HUDEP-2 (cell line): ENCODE measurements at regions not wholly inside any gene's neighbourhood (a gene's known extent, or its start where the extent isn't known, plus 50 kb on each side); places are given as distances from the start of the nearest gene placed in this dataset.
"Not testable (repeated sequence)": the region's sequence is repeated elsewhere in the genome, so short reads cannot be mapped to it uniquely, and the experiment has no call there.

Experiments used
- DNase-seq, 76 experiments: peaks; one replicate each; lab custom pipeline; 2025; ENCODE audit not compliant: unreplicated experiment in 76 of 76; lab: John Stamatoyannopoulos, UW

GRCh38 chr21:17391811-17392340 is 121.0 kb upstream of the CXADR start:
- DNase-seq: no peak

GRCh38 chr21:17393413-17393812 is 119.4 kb upstream of the CXADR start:
- no peak for DNase-seq

GRCh38 chr21:17396948-17397347 is 115.9 kb upstream of the CXADR start:
- no peak for DNase-seq

- DNase-seq: no peak
Observed at GRCh38 chr21:17397703-17398102, 115.1 kb upstream of the CXADR start.

GRCh38 chr21:17398954-17399353 is 113.9 kb upstream of the CXADR start:
- not testable (repeated sequence) for DNase-seq

GRCh38 chr21:17402937-17403336 is 109.9 kb upstream of the CXADR start:
- DNase-seq: no peak

GRCh38 chr21:17406202-17406601 is 106.6 kb upstream of the CXADR start:
- DNase-seq: no peak

GRCh38 chr21:17414766-17415165 is 98.1 kb upstream of the CXADR start:
- no peak for DNase-seq

GRCh38 chr21:17416139-17416538 is 96.7 kb upstream of the CXADR start:
- DNase-seq: no peak

GRCh38 chr21:17422931-17423330 is 89.9 kb upstream of the CXADR start:
- DNase-seq: no peak

GRCh38 chr21:17427157-17427556 is 85.7 kb upstream of the CXADR start:
- DNase-seq: no peak

GRCh38 chr21:17427831-17428483 is 84.9 kb upstream of the CXADR start:
- DNase-seq: no peak

- DNase-seq: no peak
Observed at GRCh38 chr21:17428484-17428869, 84.4 kb upstream of the CXADR start.

GRCh38 chr21:17428980-17429379 is 83.9 kb upstream of the CXADR start:
- DNase-seq: no peak

- no peak for DNase-seq
Observed at GRCh38 chr21:17429936-17430335, 82.9 kb upstream of the CXADR start.

GRCh38 chr21:17432732-17433057 is 80.1 kb upstream of the CXADR start:
- DNase-seq: no peak

GRCh38 chr21:17433730-17434129 is 79.1 kb upstream of the CXADR start:
- DNase-seq: no peak

GRCh38 chr21:17435565-17436543 is 77.0 kb upstream of the CXADR start:
- DNase-seq: no peak

GRCh38 chr21:17436626-17437111 is 76.2 kb upstream of the CXADR start:
- no peak for DNase-seq

GRCh38 chr21:17438635-17439034 is 74.2 kb upstream of the CXADR start:
- no peak for DNase-seq

GRCh38 chr21:17440969-17441368 is 71.9 kb upstream of the CXADR start:
- DNase-seq: no peak

- no peak for DNase-seq
Observed at GRCh38 chr21:17441370-17441769, 71.5 kb upstream of the CXADR start.
